IMR-90 (cell line): ENCODE measurements at regions not wholly inside any gene's neighbourhood (a gene's known extent, or its start where the extent isn't known, plus 50 kb on each side); places are given as distances from the start of the nearest gene placed in this dataset.

Experiments used
- ATAC-seq: fragments of 200-7000 bp; cut with Tn5 transposase; 2 replicates; pipeline ENCODE4 v1.9.1; 2020; ENCODE audit warnings: low read depth, mild to moderate bottlenecking, moderate library complexity
- BruUV-seq: library from RNA; stranded (reverse); fragments of 400-500 nt; replicated peaks from 2 replicates; lab custom pipeline; 2021; lab: Mats Ljungman, UMichigan
- CTCF ChIA-PET: fragments of 300-600 bp; formaldehyde crosslinking; extraction: SDS; loops from one replicate; lab custom pipeline; 2021; ENCODE audit warnings: antibody characterized with exemption; lab: Yijun Ruan, JAX
- POLR2A ChIA-PET: fragments of 300-600 bp; sonication (Branson Sonifier 250); formaldehyde crosslinking; loops from one replicate; lab custom pipeline; 2022; ENCODE audit warnings: antibody characterized with exemption; ENCODE audit not compliant: unreplicated experiment; lab: Charles Lee
- DNase-seq: peaks from one replicate; pipeline ENCODE4 v3.0.0; 2013
- H2AFZ ChIP-seq: replicated peaks from 2 replicates; pipeline ENCODE3; 2013; ENCODE audit warnings: low read length, mild to moderate bottlenecking; ENCODE audit not compliant: poor library complexity
- H2AK5ac ChIP-seq: 2 replicates; pipeline ENCODE4 v1.6.1; 2013; ENCODE audit warnings: low read depth, low read length, inconsistent platforms
- H2AK9ac ChIP-seq: replicated peaks from 2 replicates; pipeline ENCODE3; 2013; ENCODE audit warnings: mild to moderate bottlenecking, low read depth, low read length, moderate library complexity; ENCODE audit not compliant: poor library complexity
- H2BK120ac ChIP-seq: 2 replicates; pipeline ENCODE4 v1.6.1; 2013; ENCODE audit warnings: low read depth, low read length, inconsistent platforms
- H2BK15ac ChIP-seq: 3 replicates; pipeline ENCODE4 v1.6.1; 2013; ENCODE audit warnings: low read depth, low read length, inconsistent platforms
- H2BK20ac ChIP-seq: 2 replicates; pipeline ENCODE4 v1.6.1; 2013; ENCODE audit warnings: low read depth, mild to moderate bottlenecking, inconsistent platforms, low read length, moderate library complexity
- H2BK5ac ChIP-seq: 2 replicates; pipeline ENCODE4 v1.6.1; 2013; ENCODE audit warnings: mild to moderate bottlenecking, low read depth, low read length, inconsistent platforms; ENCODE audit not compliant: poor library complexity, severe bottlenecking
- H3K14ac ChIP-seq: replicated peaks from 2 replicates; pipeline ENCODE4 v1.6.1; 2013; ENCODE audit warnings: low read depth, low read length, inconsistent platforms
- H3K18ac ChIP-seq: 2 replicates; pipeline ENCODE4 v1.6.1; 2013; ENCODE audit warnings: low read depth, low read length, control low read depth
- H3K23ac ChIP-seq: 2 replicates; pipeline ENCODE4 v1.6.1; 2013; ENCODE audit warnings: low read depth, low read length, inconsistent platforms
- H3K27ac ChIP-seq: 2 replicates; pipeline ENCODE4 v1.5.1; 2013; ENCODE audit warnings: mild to moderate bottlenecking, control low read depth, low read length; ENCODE audit not compliant: insufficient read depth
- H3K27me3 ChIP-seq: 2 replicates; pipeline ENCODE4 v1.6.1; 2013; ENCODE audit warnings: low read length; ENCODE audit not compliant: control insufficient read depth, insufficient read depth
- H3K36me3 ChIP-seq: 2 replicates; pipeline ENCODE4 v1.6.1; 2013; ENCODE audit warnings: low read length, mixed read lengths; ENCODE audit not compliant: control insufficient read depth, insufficient read depth
- H3K4ac ChIP-seq: 2 replicates; pipeline ENCODE4 v1.6.1; 2013; ENCODE audit warnings: low read depth, low read length, inconsistent platforms
- H3K4me1 ChIP-seq: 2 replicates; pipeline ENCODE4 v1.6.1; 2013; ENCODE audit warnings: low read length, mixed read lengths; ENCODE audit not compliant: control insufficient read depth, insufficient read depth
- H3K4me2 ChIP-seq: 2 replicates; pipeline ENCODE4 v1.6.1; 2013; ENCODE audit warnings: low read depth, mild to moderate bottlenecking, control low read depth, low read length, moderate library complexity
- H3K4me3 ChIP-seq: 2 replicates; pipeline ENCODE4 v1.5.1; 2013; ENCODE audit warnings: low read depth, mild to moderate bottlenecking, control low read depth, low read length, moderate library complexity; ENCODE audit not compliant: insufficient read depth
- H3K56ac ChIP-seq: 2 replicates; pipeline ENCODE4 v1.6.1; 2013; ENCODE audit warnings: low read length, inconsistent platforms; ENCODE audit not compliant: insufficient read depth; ENCODE audit errors: extremely low read depth
- H3K79me1 ChIP-seq, 2 experiments: 2 replicates each; pipeline ENCODE4 v1.6.1; 2013; ENCODE audit warnings: low read length in 2 of 2, inconsistent platforms in 1 of 2, low read depth in 1 of 2
- H3K9ac ChIP-seq: 2 replicates; pipeline ENCODE4 v1.6.1; 2013; ENCODE audit warnings: low read depth, low read length, control low read depth
- H3K9me1 ChIP-seq: 2 replicates; pipeline ENCODE4 v1.6.1; 2013; ENCODE audit warnings: low read length, inconsistent platforms; ENCODE audit not compliant: insufficient read depth
- H3K9me3 ChIP-seq: 2 replicates; pipeline ENCODE4 v1.6.1; 2013; ENCODE audit warnings: low read length; ENCODE audit not compliant: control insufficient read depth, insufficient read depth
- H4K20me1 ChIP-seq: 2 replicates; pipeline ENCODE4 v1.6.1; 2013; ENCODE audit warnings: low read length, inconsistent platforms; ENCODE audit not compliant: insufficient read depth
- H4K5ac ChIP-seq: 2 replicates; pipeline ENCODE4 v1.6.1; 2013; ENCODE audit warnings: mild to moderate bottlenecking, low read depth, low read length, control low read depth
- H4K8ac ChIP-seq, 2 experiments: 2 replicates each; pipeline ENCODE4 v1.6.1; 2013; ENCODE audit warnings: low read depth in 2 of 2, low read length in 2 of 2, control low read depth in 1 of 2, inconsistent platforms in 1 of 2
- H4K91ac ChIP-seq: 2 replicates; pipeline ENCODE4 v1.6.1; 2013; ENCODE audit warnings: low read depth, low read length, inconsistent platforms; ENCODE audit not compliant: insufficient read depth
- BHLHE40 ChIP-seq: fragments of 150-350 bp; IDR thresholded peaks from 2 replicates; pipeline ENCODE4 v1.6.1; 2016; ENCODE audit warnings: mild to moderate bottlenecking, low read depth, low read length
- CEBPB ChIP-seq: IDR thresholded peaks from 2 replicates; pipeline ENCODE4 v1.6.1; 2012; ENCODE audit warnings: low read depth, low read length, improper control_type of control experiment
- CHD1 ChIP-seq: IDR thresholded peaks from 2 replicates; pipeline ENCODE4 v1.6.1; 2012; ENCODE audit warnings: low read depth, low read length, improper control_type of control experiment
- CTCF ChIP-seq: conservative IDR thresholded peaks from 2 replicates; pipeline ENCODE4 v1.5.1; 2012; ENCODE audit warnings: mild to moderate bottlenecking, low read depth, low read length, improper control_type of control experiment
- ELK1 ChIP-seq: fragments of 150-350 bp; IDR thresholded peaks from 2 replicates; pipeline ENCODE4 v1.6.1; 2016; ENCODE audit warnings: low read depth, mild to moderate bottlenecking, low read length, moderate library complexity, borderline replicate concordance
- FOS ChIP-seq: fragments of 150-350 bp; IDR thresholded peaks from 2 replicates; pipeline ENCODE4 v1.6.1; 2016; ENCODE audit warnings: low read depth, low read length
- MAFK ChIP-seq: IDR thresholded peaks from 2 replicates; pipeline ENCODE4 v1.6.1; 2012; ENCODE audit warnings: low read depth, low read length, improper control_type of control experiment
- MAZ ChIP-seq: IDR thresholded peaks from 2 replicates; pipeline ENCODE4 v1.6.1; 2012; ENCODE audit warnings: low read depth, mild to moderate bottlenecking, low read length, improper control_type of control experiment, moderate library complexity, borderline replicate concordance
- MXI1 ChIP-seq: IDR thresholded peaks from 2 replicates; pipeline ENCODE4 v1.6.1; 2012; ENCODE audit warnings: low read depth, mild to moderate bottlenecking, low read length, moderate library complexity, borderline replicate concordance
- NFE2L2 ChIP-seq: fragments of 150-350 bp; IDR thresholded peaks from 2 replicates; pipeline ENCODE4 v1.6.1; 2016; ENCODE audit warnings: low read depth, mild to moderate bottlenecking, low read length
- RAD21 ChIP-seq: IDR thresholded peaks from 2 replicates; pipeline ENCODE4 v1.6.1; 2012; ENCODE audit warnings: low read length, improper control_type of control experiment
- RCOR1 ChIP-seq: IDR thresholded peaks from 2 replicates; pipeline ENCODE4 v1.6.1; 2012; ENCODE audit warnings: mild to moderate bottlenecking, low read length, improper control_type of control experiment; ENCODE audit not compliant: insufficient replicate concordance
- RFX5 ChIP-seq: IDR thresholded peaks from 2 replicates; pipeline ENCODE4 v1.8.0; 2012; ENCODE audit warnings: low read depth, mild to moderate bottlenecking, low read length, moderate library complexity
- USF2 ChIP-seq: fragments of 150-350 bp; IDR thresholded peaks from 2 replicates; pipeline ENCODE4 v1.6.1; 2017; ENCODE audit warnings: mild to moderate bottlenecking, antibody characterized with exemption, low read length, low read depth
- WGBS, 2 experiments: methylation state at CpG; one replicate each; pipeline versions ENCODE4 v1.1.5 to v1.1.7; 2013; ENCODE audit warnings: missing lambda C conversion rate in 2 of 2; ENCODE audit not compliant: insufficient read length in 1 of 2; ENCODE audit errors: extremely low coverage in 2 of 2; 5-methylcytosine and 5-hydroxymethylcytosine counted together
- dilution Hi-C: fragments of 300-500 bp; cut with HindIII; formaldehyde crosslinking; loops from one replicate; pipeline ENCODE4 v1.14.3; 2018; ENCODE audit warnings: low sequenced_read_pairs; ENCODE audit not compliant: unreplicated experiment
- in situ Hi-C: fragments of 300-500 bp; cut with MboI; formaldehyde crosslinking; loops from 3 replicates; pipeline ENCODE4 v1.14.3; 2019; ENCODE audit warnings: low sequenced_read_pairs, inconsistent platforms, mixed read lengths
- intact Hi-C: fragments of 100-400 bp; cut with micrococcal nuclease; formaldehyde crosslinking; loops from 2 replicates; pipeline ENCODE4 v1.10.0; 2022

- no peaks in the 10 kb centered on the region for H3K79me1 ChIP-seq
- ChIA-PET POLR2A (no interaction called here), CTCF (interaction anchor here (0.6 kb wide), 1 partner anchor 12 kb away, joined by 3 read pairs; no protein-coding TSS in a partner anchor)
- no peak overlapping the region for H4K5ac ChIP-seq
- no peak overlapping the region for H2BK120ac ChIP-seq
- no peak overlapping the region for H3K14ac ChIP-seq
- H3K9ac ChIP-seq: no peak overlapping the region
- no peaks in the 10 kb centered on the region for H3K36me3 ChIP-seq
- no peak overlapping the region for H3K56ac ChIP-seq
- H3K9me1 ChIP-seq: no peaks in the 10 kb centered on the region
- H3K27ac ChIP-seq: no peak overlapping the region
- H3K4ac ChIP-seq: no peak overlapping the region
- H2AK9ac ChIP-seq: no peak overlapping the region
- no peak overlapping the region for H2AFZ ChIP-seq
- H3K4me3 ChIP-seq: no peak overlapping the region
- no peak overlapping the region for H2AK5ac ChIP-seq
- H4K8ac ChIP-seq: no peak overlapping the region
- H3K18ac ChIP-seq: no peak overlapping the region
- DNase-seq: no peak
- no peak overlapping the region for H3K4me2 ChIP-seq
- H3K9me3 ChIP-seq: no peaks in the 10 kb centered on the region
- H3K4me1 ChIP-seq: no peaks in the 10 kb centered on the region
- H2BK20ac ChIP-seq: no peak overlapping the region
- BruUV-seq: no TSS peak
- dilution Hi-C loops (no loop called here), intact Hi-C loops (no loop called here), in situ Hi-C loops (no loop called here)
- WGBS, 2 experiments: 40% methylated on average over 1 of the region's 4 CpGs; no CpG with 5 or more reads in 1 of the 2 experiments
- peaks cover 5% of the 10 kb centered on the region for H3K27me3 ChIP-seq
- H3K23ac ChIP-seq: no peak overlapping the region
- no peak for TF ChIP-seq MAZ
- no peak for TF ChIP-seq USF2
- TF ChIP-seq ELK1: no peak
- TF ChIP-seq CEBPB: no peak
- TF ChIP-seq MAFK: no peak
- no peak for TF ChIP-seq CHD1
- TF ChIP-seq FOS: no peak
- no peak for TF ChIP-seq RFX5
- no peak for TF ChIP-seq RAD21
- TF ChIP-seq NFE2L2: no peak
- TF ChIP-seq CTCF: no peak
- TF ChIP-seq RCOR1: no peak
- TF ChIP-seq MXI1: no peak
- no peak for TF ChIP-seq BHLHE40
- no peak overlapping the region for H2BK15ac ChIP-seq
- H2BK5ac ChIP-seq: no peak overlapping the region
- H4K91ac ChIP-seq: no peak overlapping the region
- no peaks in the 10 kb centered on the region for H4K20me1 ChIP-seq
- no peak for ATAC-seq
These were observed 130.6 kb downstream of the TSN start for GRCh38 chr2:121886059-121886458.
